HuH-7.5 (cell line): ENCODE measurements at regions not wholly inside any gene's neighbourhood (a gene's known extent, or its start where the extent isn't known, plus 50 kb on each side); places are given as distances from the start of the nearest gene placed in this dataset.

Source experiments
- DNase-seq: peaks from one replicate; pipeline ENCODE4 v3.0.0; 2011; ENCODE audit warnings: low spot score

GRCh38 chr5:27396998-27397397, 358.6 kb upstream of the CDH9 start:
- DNase-seq = no peak

DNA sequence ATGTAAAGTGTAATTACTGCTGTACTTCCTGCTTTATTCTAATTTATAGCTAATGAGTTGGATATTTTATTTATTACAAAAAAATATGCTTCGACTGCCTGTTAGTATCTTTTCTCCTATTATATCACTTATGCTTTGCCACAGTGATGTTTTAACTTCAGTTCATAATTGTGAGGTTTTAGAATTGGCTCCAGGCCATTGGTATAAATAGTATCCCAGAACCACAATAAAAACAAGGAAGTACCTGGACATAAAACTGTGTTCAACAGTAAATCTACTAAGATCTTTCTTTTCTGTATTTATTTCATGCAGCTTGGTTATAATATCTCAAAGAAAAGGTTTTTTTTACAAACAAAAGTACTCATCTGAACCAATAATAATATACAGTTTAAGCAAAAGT, 354.3 kb upstream of the CDH9 start:
- no peak for DNase-seq

DNA sequence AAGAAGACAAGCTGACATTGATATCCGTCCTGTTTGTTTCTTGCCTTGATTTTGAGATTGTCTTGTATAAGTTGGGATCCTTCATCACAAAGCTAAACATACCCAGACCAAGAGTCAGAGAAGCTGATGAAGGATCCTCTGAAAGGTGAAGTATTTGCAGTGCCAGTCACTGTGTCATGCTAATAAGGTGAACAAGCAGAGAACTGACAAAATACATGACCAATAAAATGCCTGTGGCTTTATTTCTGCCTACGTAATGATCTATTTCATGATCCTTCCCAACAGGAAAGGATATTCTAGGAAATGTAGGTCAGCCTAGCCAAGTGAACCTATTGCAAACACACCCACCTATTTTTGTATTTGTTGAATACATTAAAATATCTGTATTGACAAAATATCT, 351.3 kb upstream of the CDH9 start:
- no peak for DNase-seq

DNA sequence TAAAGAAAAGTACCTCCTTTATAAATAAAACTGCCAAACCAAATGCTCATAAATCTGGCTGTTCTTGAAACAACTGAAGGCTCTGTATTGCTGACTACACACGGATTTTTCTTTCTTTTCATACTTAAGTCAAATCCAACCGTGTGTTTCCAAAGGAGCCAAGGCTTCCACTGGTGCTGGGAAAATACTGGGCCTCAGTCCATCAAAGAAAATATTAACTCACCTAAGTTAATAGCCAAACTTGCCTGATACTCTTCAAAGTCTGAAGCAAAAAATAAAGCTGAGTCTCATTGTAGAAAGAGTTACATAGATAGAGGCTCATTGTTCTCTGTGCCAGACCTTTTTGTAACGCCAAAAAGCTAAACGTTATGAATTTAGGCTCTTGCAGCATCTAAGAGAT, 350.4 kb upstream of the CDH9 start:
- DNase-seq = no peak

- DNase-seq = no peak
These were observed 349.2 kb upstream of the CDH9 start for GRCh38 chr5:27387535-27388073.

DNA sequence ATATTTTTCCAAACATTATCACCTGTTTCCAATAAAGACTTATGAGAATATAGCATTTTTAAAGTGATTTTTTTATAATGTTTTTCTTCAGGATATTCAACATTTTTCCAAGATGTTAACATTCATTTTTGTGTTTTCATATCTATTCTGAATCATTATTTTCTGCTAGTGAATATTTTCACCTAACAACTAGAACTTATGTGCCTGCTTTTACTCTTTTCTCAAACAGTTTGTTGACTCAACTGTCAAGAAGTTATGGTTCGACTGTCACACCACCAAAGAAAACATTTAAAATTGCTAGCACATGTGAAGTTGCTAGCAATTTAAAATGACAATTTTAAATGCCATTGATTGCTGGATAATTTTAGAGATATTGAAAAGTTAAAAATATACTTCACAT, 343.3 kb upstream of the CDH9 start:
- no peak for DNase-seq

DNA sequence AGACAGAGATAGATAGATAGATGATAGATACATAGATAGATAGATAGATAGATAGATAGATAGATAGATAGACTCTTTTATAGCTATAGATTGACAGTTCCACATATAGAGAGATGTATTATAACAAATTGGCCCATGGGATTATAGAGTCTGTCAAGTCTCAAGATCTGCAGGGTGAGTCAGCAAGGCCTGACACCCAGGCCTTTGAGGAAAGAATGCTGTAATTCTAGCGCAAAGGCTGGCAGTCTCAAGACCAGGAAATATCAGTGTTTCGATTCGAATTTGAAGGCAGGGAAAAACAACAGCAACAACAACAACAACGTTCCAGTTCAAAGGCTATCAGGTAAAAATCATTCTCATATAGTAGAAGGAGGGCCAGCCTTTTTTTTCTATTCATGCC, 339.2 kb upstream of the CDH9 start:
- DNase-seq = no peak

GRCh38 chr5:27353970-27354369, 315.6 kb upstream of the CDH9 start:
- no peak for DNase-seq

DNA sequence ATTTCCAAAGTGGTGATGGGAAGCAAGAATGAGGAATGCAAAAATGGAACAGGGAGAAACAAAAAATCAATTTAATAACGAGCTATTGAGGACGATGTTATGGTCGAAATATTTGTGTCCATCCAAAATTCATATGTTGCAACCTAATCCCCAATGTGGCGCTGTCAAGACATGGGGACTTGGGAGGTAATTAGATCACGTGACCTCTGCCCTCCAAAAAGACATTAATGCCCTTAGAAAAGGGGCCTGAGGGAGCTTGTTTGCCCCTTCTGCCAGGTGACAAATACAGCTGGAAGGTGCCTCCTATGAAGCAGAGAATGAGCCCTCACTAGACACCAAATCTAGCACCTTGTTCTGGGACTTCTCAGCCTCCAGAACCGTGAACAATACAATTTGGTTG, 315.2 kb upstream of the CDH9 start:
- DNase-seq = no peak

DNA sequence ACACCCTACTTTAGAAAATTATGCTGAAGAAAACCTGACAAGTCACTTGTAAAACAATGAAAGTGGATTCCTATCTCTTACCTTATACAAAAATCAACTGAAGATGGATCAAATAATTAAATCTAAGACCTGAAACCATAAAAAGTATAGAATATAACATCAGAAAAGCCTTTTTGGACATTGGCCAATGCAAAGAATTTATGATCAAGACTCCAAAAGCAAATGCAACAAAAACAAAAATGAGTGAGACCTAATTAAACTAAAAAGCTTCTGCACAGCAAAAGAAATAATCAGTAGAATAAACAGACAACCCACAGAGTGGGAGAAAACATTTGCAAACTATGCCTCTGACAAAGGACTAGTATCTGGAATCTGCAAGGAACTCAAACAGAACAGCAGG, 303.0 kb upstream of the CDH9 start:
- no peak for DNase-seq

DNA sequence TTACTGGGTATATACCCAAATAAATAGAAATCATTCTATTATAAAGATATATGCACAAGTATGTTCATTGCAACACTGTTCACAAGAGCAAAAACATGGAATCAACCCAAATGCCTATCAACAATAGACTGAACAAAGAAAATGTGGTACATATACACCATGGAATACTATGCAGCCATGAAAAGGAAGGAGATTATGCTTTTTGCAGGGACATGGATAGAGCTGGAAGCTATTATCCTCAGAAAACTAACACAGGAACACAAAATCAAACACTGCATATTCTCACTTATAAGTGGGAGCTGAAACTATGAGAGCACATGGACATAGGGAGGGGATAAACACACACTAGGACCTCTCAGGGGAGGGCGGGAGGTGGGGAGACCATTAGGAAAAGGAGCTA, 298.4 kb upstream of the CDH9 start:
- no peak for DNase-seq

DNA sequence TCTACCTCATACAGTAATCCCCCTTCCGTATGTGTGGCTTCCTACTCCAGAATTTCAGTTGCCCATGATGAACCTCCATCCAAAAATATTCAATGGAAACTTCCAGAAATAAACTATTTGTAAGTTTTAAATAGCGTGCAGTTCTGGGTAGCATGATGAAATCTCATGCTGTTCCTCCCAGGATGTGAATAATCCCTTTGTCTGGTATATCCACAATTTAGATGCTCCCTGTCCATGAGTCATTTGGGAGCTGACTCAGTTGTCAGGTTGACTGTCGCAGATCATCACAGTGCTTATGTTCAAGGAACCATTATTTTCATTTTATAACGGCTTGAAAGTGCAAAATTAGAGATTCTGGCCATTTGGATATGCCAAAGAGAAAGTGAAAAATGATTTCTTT, 290.1 kb upstream of the CDH9 start:
- no peak for DNase-seq

GRCh38 chr5:27325513-27325912, 287.1 kb upstream of the CDH9 start:
- no peak for DNase-seq

GRCh38 chr5:27318701-27319100, 280.3 kb upstream of the CDH9 start:
- DNase-seq = no peak

DNA sequence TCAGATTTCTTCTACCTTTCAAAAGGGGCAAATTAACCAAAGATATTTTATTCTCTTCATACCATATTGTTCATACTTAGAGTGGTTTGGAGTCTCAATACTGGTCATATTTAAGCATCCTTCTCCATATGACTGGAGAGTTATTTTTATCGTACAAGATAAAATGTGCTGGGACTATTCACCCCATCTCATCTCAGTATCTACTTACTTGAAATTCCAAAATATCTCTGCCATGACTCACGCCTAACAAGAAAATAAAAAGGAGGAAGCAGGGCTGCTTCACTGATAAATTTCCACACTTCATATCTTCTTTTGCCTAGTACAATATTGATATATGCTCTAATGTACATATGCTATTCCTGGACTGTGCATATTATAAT, 277.9 kb upstream of the CDH9 start:
- no peak for DNase-seq

DNA sequence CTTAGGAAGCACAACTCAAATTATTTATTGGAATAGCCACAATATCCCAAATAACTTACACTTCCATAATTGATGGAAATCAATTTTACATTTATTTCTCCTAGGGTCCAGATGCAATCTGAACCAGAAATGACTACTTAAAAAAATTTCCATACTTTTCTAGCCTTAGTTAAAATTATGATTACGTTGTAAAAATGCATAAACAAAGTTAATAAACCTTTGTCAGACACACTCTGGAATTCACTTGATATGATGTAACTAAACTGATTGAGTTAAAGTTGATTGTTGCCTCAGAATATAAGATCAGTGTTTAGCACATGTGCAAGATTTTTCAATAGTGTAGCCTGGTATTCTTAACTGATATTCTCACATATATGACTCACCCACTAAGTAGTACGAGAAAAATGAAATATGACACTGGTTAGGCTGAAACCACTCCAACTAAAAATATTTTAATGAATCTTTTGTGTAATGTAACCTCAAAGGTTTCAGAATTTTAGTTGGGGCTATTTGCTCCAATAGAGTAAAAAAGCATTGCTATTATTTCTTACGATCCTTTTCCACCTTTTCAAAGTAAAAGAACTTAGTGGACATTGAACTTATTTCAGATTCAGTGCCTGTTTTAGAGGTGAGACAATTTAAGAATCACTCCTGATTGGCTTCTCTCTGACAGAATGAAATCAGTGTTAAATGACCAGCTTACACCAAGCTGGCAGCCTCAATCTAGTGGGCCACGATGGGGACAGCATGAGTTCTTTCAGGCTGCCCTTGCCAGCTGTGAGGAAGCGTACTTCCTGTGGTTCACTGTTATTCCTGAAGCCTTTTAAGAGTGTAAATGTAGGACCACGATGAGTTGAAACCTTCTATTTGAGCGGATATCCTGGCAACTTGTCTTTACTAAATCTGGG, 277.2 kb upstream of the CDH9 start:
- no peak for DNase-seq

DNA sequence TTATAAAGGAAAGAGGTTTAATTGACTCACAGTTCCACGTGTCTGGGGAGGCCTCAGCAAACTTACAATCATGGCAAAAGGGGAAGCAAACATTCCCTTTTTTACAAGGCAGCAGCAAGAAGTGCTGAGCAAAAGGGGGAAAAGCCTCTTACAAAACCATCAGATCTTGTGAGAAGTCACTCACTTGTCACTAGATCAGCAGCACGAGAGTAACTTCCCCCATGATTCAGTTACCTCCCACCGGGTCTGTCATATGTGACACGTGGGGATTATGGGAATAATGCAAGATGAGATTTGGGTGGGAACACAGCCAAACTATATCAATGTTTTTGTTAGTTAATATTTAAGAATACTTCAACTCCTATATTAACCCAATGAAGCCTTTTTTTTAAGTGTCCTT, 275.2 kb upstream of the CDH9 start:
- no peak for DNase-seq

DNA sequence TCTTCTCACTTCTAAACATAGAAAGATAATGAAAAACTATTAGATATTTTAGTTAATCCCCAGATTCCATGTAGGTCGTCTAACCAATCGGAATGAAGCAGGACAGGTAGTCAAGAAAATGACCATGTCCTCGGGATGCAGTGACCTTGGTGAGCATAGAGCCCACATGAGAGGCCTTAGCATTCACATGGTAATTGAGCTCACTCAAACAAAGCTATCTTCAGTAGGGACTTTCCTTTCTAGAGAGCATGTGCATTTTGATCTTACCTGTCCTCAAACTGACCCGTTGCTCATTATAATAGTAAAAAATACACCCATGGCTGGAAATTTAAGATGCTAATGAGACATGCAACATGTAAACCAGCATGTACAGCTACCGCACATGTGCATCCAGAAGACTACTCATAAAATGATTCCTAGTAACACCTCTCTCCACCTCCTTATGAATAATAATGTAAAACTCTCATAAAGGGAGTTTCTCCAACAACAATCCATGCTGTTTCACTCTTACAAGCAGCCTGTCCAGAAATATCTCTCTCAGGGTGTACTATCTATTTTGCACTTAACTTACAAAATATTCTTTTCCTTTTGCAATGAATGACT, 274.0 kb upstream of the CDH9 start:
- DNase-seq = no peak

- DNase-seq = no peak
These were observed 273.2 kb upstream of the CDH9 start for GRCh38 chr5:27311544-27311943.

DNA sequence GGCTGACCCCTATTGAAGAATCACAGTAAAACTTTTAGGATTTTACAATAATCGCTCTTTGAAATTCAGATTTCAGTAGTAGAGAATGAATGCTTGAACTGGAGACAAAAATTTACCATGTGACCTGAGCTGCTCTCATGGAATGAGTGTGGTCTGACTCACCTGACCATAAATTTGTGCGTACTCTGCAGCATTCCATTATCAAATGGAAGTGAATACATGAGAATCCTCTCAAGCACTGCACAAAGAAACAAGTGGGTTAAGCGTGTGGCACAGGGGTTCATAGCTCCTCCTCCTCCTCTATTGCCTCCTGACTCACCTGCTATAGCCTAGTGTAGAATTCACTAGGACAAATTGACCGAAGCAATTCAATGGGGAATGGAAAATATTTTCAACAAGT, 269.8 kb upstream of the CDH9 start:
- DNase-seq = no peak

DNA sequence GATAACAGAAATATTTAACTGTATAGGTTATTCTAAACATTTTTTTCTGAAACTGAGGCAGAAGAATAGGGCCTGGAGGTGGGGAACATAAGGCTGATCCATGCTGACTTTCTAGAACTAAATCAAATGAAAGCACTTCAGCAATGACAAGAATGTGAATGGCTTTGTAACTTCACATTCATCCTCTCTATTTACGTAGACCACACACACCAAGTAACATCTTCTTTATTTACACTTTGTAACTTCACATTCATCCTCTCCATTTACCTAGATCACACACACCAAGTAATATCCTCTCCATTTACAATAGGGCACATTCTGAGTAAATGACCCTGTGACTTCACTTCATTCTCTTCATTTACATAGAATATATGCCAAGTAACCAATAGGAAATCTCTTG, 251.8 kb upstream of the CDH9 start:
- DNase-seq = no peak

DNA sequence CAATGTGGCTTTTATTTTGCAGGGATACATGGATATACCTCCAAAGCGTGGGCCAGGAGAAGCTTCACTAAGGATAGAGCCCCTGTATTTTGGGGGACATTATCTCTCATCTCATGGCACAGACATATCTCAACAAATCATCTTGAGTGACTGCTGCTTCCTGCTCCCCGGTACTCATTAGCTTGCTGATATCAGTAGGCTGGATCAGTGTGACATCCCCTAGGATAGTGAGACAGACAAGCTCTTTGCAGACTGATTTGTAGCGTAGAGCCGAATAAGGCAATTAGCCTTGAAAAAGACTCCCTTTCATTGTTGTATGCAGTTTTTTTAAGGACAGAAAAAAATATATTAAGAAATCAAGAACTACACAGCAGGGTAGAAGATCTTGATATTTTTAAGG, 237.7 kb upstream of the CDH9 start:
- DNase-seq = no peak

GRCh38 chr5:27275345-27275744, 237.0 kb upstream of the CDH9 start:
- DNase-seq = no peak

DNA sequence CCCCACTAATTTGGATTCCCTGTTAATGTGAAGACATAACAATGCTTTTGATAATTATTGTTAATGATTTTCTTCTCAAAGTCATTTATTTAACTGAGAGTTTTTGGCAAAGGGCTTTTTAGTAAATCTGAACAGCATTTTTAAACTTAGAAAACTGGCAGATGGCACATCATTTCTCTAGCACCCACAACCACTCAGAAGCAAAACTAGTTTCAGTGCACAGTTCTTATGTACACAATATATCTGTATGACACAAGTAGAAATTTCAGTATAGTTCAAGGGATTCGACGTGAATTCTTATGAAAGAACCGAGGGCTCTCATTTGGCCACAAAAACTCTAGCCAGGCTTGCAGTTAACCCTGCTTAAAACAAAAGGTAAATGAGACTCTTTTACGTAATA, 231.4 kb upstream of the CDH9 start:
- no peak for DNase-seq
